Nephron progenitor cell (in vitro differentiated cells): ENCODE measurements at regions not wholly inside any gene's neighbourhood (a gene's known extent, or its start where the extent isn't known, plus 50 kb on each side); places are given as distances from the start of the nearest gene placed in this dataset.
A peak's percentile ranks its signal among the peaks of the same experiment; 100 is the strongest.

Experiments used
- DNase-seq: peaks from one replicate; pipeline ENCODE4 v3.0.0; 2021
- H3K27ac Mint-ChIP-seq: 2 replicates; pipeline ENCODE4 v1.8.0; 2021; ENCODE audit warnings: mild to moderate bottlenecking, moderate library complexity, mixed read lengths
- H3K27me3 Mint-ChIP-seq: 2 replicates; pipeline ENCODE4 v1.8.0; 2021; ENCODE audit warnings: mild to moderate bottlenecking, low read depth, mixed read lengths; ENCODE audit not compliant: poor library complexity
- H3K36me3 Mint-ChIP-seq: 2 replicates; pipeline ENCODE4 v1.8.0; 2021; ENCODE audit warnings: low read depth, mixed read lengths
- H3K4me1 Mint-ChIP-seq: 2 replicates; pipeline ENCODE4 v1.8.0; 2021; ENCODE audit warnings: mixed read lengths
- H3K4me3 Mint-ChIP-seq: 2 replicates; pipeline ENCODE4 v1.8.0; 2021; ENCODE audit warnings: mild to moderate bottlenecking, moderate library complexity, mixed read lengths
- H3K9me3 Mint-ChIP-seq: 2 replicates; pipeline ENCODE4 v1.8.0; 2021; ENCODE audit warnings: mild to moderate bottlenecking, moderate library complexity, mixed read lengths
- TF ChIP-seq, protein P1 (sequence below): fragments of 200-600 bp; sonication (generic); IDR thresholded peaks from 2 replicates; pipeline ENCODE4 v1.5.0; 2021; ENCODE audit warnings: antibody characterized with exemption

DNA sequence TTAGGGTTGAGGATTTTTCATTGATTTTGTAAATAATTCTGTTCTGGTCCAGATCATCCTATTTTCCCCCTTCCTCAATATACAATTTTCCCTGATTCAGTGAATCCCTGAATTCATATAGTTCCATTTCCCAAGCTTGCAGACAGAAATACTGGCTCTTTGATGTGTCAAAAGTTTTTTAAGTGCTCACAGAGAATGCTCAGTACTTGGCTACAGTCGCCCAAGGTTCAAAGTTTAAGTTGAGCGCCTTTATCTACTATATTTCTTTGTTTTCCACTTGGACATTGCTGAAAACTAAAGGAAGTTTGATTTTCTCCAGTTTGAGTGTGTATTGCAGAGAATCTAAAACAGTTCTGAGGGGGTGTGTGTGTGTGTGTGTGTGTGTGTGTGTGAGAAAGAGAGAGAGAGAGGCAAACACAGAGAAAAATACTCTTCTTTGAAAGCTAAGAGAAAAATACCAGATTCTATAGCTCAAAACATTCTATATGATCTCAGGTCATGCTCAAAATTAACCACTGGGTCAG, 136.2 kb upstream of the ACO1 start:
- TF ChIP-seq, protein P1, sequence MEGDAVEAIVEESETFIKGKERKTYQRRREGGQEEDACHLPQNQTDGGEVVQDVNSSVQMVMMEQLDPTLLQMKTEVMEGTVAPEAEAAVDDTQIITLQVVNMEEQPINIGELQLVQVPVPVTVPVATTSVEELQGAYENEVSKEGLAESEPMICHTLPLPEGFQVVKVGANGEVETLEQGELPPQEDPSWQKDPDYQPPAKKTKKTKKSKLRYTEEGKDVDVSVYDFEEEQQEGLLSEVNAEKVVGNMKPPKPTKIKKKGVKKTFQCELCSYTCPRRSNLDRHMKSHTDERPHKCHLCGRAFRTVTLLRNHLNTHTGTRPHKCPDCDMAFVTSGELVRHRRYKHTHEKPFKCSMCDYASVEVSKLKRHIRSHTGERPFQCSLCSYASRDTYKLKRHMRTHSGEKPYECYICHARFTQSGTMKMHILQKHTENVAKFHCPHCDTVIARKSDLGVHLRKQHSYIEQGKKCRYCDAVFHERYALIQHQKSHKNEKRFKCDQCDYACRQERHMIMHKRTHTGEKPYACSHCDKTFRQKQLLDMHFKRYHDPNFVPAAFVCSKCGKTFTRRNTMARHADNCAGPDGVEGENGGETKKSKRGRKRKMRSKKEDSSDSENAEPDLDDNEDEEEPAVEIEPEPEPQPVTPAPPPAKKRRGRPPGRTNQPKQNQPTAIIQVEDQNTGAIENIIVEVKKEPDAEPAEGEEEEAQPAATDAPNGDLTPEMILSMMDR = no peak
- Mint-ChIP-seq H3K36me3 (no peaks in the 10 kb centered on the region), H3K4me1 (peaks cover 38% of the 10 kb centered on the region), H3K27ac (peak overlapping the region; percentile 17), H3K9me3 (no peaks in the 10 kb centered on the region), H3K4me3 (no peak overlapping the region), H3K27me3 (peaks cover 3% of the 10 kb centered on the region)
- no peak for DNase-seq

DNA sequence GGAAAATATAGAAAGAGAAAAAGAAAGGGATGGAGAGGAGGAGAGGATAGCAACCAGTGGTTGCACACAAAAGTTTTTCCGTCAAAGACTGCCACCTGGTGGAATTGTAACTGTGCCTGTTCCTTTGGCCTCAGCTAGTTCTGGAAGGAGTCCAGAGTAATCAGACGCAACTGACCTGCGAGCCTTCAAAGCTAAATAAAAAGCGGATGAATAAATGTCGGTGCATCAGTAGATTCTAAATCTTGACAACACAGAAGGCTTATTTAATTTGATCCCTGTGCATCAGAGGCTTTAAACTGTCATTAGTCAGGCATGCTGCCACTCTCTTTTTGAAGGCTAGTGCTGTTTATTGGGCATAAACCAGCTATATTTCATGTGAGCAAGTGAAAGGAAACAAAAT, 132.9 kb upstream of the ACO1 start:
- peak; percentile 61 for DNase-seq

DNA sequence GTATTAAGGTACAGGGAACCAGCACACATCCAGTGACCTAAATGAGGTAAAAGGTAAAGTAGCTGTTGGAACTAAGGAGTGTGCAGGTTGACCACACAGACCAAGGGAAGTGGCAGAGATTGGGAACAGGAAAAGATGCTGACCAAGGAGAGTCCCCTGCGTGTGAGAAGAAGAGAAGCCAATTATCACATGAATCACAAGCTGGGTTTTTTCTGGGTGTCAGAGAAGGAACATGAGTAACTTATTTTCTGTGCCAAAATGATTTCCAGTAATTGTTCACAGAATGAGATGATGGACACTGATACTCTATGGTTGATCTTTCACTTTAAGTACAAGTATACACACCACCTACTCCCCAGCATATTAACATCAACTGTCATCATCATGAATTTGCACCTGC, 130.7 kb upstream of the ACO1 start:
- Mint-ChIP-seq H3K4me1 (peaks cover 15% of the 10 kb centered on the region), H3K9me3 (peaks cover 3% of the 10 kb centered on the region), H3K27me3 (peaks cover 3% of the 10 kb centered on the region), H3K27ac (no peak overlapping the region), H3K36me3 (no peaks in the 10 kb centered on the region), H3K4me3 (no peak overlapping the region)
- TF ChIP-seq, protein P1 = no peak
- DNase-seq = no peak

More for the DNA sequence above, 132.9 kb upstream of the ACO1 start:
- peaks cover 3% of the 10 kb centered on the region for H3K27me3 Mint-ChIP-seq
- H3K4me3 Mint-ChIP-seq = no peak overlapping the region
- TF ChIP-seq, protein P1 = peak; percentile 75
- H3K9me3 Mint-ChIP-seq = peaks cover 3% of the 10 kb centered on the region
- H3K36me3 Mint-ChIP-seq = no peaks in the 10 kb centered on the region
- peaks cover 33% of the 10 kb centered on the region for H3K4me1 Mint-ChIP-seq
- no peak overlapping the region for H3K27ac Mint-ChIP-seq

DNA sequence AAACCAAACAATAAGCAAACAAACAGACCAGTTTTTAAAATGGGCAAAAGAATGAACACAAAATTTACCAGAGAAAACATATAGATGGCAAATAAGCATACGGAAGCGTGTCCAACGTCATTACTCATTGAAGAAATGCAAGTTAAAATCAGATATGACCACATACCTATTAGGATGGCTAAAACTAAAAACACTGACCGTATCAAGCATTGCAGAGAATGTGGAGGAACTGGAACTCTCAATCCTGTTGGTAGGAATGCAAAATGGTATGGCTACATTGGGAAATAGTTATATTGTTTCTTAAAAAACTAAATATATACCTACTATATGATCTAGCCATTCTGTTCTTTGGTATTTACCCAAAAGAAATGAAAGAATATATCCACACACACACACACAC, 129.4 kb upstream of the ACO1 start:
- DNase-seq = no peak
- TF ChIP-seq, protein P1 = no peak
- H3K4me3 Mint-ChIP-seq = no peak overlapping the region
- H3K27ac Mint-ChIP-seq = no peak overlapping the region
- H3K4me1 Mint-ChIP-seq = peaks cover 8% of the 10 kb centered on the region
- peaks cover 3% of the 10 kb centered on the region for H3K9me3 Mint-ChIP-seq
- H3K27me3 Mint-ChIP-seq = peaks cover 3% of the 10 kb centered on the region
- H3K36me3 Mint-ChIP-seq = no peaks in the 10 kb centered on the region

DNA sequence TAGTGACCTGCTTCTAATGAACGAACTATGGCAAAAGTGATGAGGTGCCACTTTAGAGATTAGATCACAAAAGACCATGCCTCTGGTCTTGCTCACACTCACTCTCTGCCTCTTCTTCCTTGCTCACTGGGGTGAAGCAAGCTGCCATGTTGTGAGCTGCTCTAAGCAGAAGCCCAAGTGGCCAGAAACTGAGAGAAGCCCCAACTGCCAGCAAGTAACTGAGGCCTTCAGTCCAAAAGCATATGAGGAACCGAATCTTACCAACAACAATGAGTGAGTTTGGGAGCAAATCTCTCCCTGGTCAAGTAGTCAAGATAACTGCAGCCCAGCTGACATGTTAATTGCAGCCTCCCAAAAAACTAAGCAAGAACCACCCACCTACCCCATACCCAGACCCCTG, 126.0 kb upstream of the ACO1 start:
- no peaks in the 10 kb centered on the region for H3K4me1 Mint-ChIP-seq
- peaks cover 3% of the 10 kb centered on the region for H3K9me3 Mint-ChIP-seq
- no peaks in the 10 kb centered on the region for H3K27me3 Mint-ChIP-seq
- no peak for DNase-seq
- H3K4me3 Mint-ChIP-seq = no peak overlapping the region
- no peaks in the 10 kb centered on the region for H3K36me3 Mint-ChIP-seq
- no peak overlapping the region for H3K27ac Mint-ChIP-seq
- TF ChIP-seq, protein P1 = no peak

DNA sequence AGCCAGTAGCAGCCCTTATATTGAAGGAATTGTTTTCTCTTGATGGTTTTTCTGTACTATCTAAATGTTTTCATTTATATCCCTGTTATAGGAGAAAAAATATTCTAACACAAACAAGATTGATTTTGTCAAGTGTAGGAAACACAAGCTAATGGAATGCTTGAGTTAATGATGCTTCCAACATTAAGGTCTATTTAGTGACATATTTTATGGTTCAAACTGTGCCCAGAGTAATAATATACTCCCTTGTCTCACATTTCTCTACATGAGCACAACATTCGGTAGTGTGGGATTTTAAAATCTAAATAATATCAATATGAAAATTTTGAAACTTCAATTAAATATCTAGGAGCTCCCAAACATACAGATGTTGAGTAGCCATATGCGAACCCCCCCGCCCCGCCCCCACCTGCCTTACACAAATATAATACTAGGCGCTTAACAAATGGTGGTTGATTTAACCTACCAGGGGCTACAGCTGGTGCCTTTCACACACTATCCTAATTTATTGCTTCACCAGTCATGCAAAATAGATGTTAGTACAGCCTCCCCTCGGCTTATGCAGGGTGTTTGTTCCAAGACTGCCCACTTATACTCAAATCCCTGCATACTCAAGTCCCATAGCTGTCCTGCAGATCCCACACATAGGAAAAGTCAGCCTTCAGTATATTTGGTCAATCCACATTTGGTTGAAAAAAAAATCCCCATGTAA, 124.1 kb upstream of the ACO1 start:
- Mint-ChIP-seq H3K36me3 (no peaks in the 10 kb centered on the region), H3K9me3 (no peaks in the 10 kb centered on the region), H3K27me3 (no peaks in the 10 kb centered on the region), H3K4me3 (no peak overlapping the region), H3K4me1 (peaks cover 8% of the 10 kb centered on the region), H3K27ac (no peak overlapping the region)
- TF ChIP-seq, protein P1 = no peak
- DNase-seq = no peak
